GM12873 (cell line): ENCODE measurements at regions not wholly inside any gene's neighbourhood (a gene's known extent, or its start where the extent isn't known, plus 50 kb on each side); places are given as distances from the start of the nearest gene placed in this dataset.

Experiments used
- CTCF ChIP-seq: IDR thresholded peaks from 2 replicates; pipeline ENCODE4 v1.5.1; 2012; ENCODE audit warnings: low read depth, mild to moderate bottlenecking, moderate library complexity, low read length, control low read depth; ENCODE audit not compliant: insufficient read depth; ENCODE audit errors: missing control alignments

GRCh38 chr4:77353724-77354315 is 196.8 kb downstream of the CCNG2 start:
- peak; percentile 39 for TF ChIP-seq CTCF

- no peak for TF ChIP-seq CTCF
Measured at GRCh38 chr4:77354550-77354949, 197.5 kb downstream of the CCNG2 start.

- TF ChIP-seq CTCF: no peak
Measured at GRCh38 chr4:77355731-77356130, 198.7 kb downstream of the CCNG2 start.

- TF ChIP-seq CTCF: peak; percentile 71
Measured at GRCh38 chr4:77358315-77358928, 201.4 kb downstream of the CCNG2 start.

GRCh38 chr4:77360451-77360850 is 203.4 kb downstream of the CCNG2 start:
- TF ChIP-seq CTCF: no peak

GRCh38 chr4:77366876-77367275 is 209.9 kb downstream of the CCNG2 start:
- peak; percentile 37 for TF ChIP-seq CTCF

- no peak for TF ChIP-seq CTCF
Measured at GRCh38 chr4:77367638-77368037, 210.6 kb downstream of the CCNG2 start.
